ENCODE measurements at regions not wholly inside any gene's neighbourhood (a gene's known extent, or its start where the extent isn't known, plus 50 kb on each side); places are given as distances from the start of the nearest gene placed in this dataset.

GRCh38 chr10:52871191-52871843, 98.7 kb upstream of the MBL2 start:
- H2AFZ ChIP-seq (ENCODE audit: low read length), result no peak overlapping the region
- H3K27me3 ChIP-seq (ENCODE audit: insufficient read depth, low read length), result no peaks in the 10 kb centered on the region
- H3K4me2 ChIP-seq (ENCODE audit: insufficient read depth, low read length), result no peak overlapping the region
- no peak for TF ChIP-seq CTCF (IDR thresholded peaks at IDR 0.05; ENCODE audit: extremely low read depth, low read depth, low read length)
- H3K79me2 ChIP-seq (ENCODE audit: insufficient read depth, low read length), result no peaks in the 10 kb centered on the region
- no peaks in the 10 kb centered on the region for H4K20me1 ChIP-seq (ENCODE audit: insufficient read depth, low read length)
- no peaks in the 10 kb centered on the region for H3K36me3 ChIP-seq (ENCODE audit: insufficient read depth, low read length)
- H3K9me3 ChIP-seq (ENCODE audit: low read depth, low read length), result no peaks in the 10 kb centered on the region
- no peak for DNase-seq (ENCODE audit: insufficient read length, low spot score, missing footprints)
- H3K4me3 ChIP-seq (ENCODE audit: insufficient read depth, low read length), result no peak overlapping the region
- H3K4me1 ChIP-seq (ENCODE audit: insufficient read depth, low read length), result no peaks in the 10 kb centered on the region
- H3K27ac ChIP-seq (ENCODE audit: low read depth, low read length), result no peak overlapping the region

- no peaks in the 10 kb centered on the region for H4K20me1 ChIP-seq (ENCODE audit: insufficient read depth, low read length)
- H3K4me2 ChIP-seq (ENCODE audit: insufficient read depth, low read length), result no peak overlapping the region
- no peaks in the 10 kb centered on the region for H3K36me3 ChIP-seq (ENCODE audit: insufficient read depth, low read length)
- TF ChIP-seq CTCF (IDR thresholded peaks at IDR 0.05; ENCODE audit: extremely low read depth, low read depth, low read length), result no peak
- H3K9me3 ChIP-seq (ENCODE audit: low read depth, low read length), result no peaks in the 10 kb centered on the region
- no peaks in the 10 kb centered on the region for H3K27me3 ChIP-seq (ENCODE audit: insufficient read depth, low read length)
- no peaks in the 10 kb centered on the region for H3K79me2 ChIP-seq (ENCODE audit: insufficient read depth, low read length)
- H3K4me1 ChIP-seq (ENCODE audit: insufficient read depth, low read length), result no peaks in the 10 kb centered on the region
- no peak overlapping the region for H3K27ac ChIP-seq (ENCODE audit: low read depth, low read length)
- DNase-seq (ENCODE audit: insufficient read length, low spot score, missing footprints), result no peak
- no peak overlapping the region for H2AFZ ChIP-seq (ENCODE audit: low read length)
- no peak overlapping the region for H3K4me3 ChIP-seq (ENCODE audit: insufficient read depth, low read length)
Measured at GRCh38 chr10:52870562-52870961, 98.0 kb upstream of the MBL2 start.

DNA sequence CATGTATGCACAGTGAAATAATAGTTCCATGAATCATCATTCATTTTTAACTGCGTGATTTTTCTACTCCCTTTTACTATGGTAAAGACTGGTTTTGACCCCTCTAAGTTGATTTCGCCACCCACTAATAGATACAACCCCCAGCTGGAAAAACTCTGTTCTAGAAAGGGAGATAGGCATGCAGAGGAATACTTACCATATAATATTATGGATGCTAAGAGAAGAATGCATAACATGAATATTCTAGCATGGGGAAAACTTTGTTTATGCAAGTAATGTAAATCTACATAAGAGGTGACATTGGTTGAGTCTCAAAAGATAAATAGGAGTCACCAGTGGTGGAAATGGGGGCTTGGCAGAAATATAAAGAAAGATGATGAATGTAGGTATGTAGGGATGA, 97.3 kb upstream of the MBL2 start:
- no peak for DNase-seq (ENCODE audit: insufficient read length, low spot score, missing footprints)
- Histone ChIP-seq H3K9me3 (ENCODE audit: low read depth, low read length) (no peaks in the 10 kb centered on the region), H2AFZ (ENCODE audit: low read length) (no peak overlapping the region), H3K79me2 (ENCODE audit: insufficient read depth, low read length) (no peaks in the 10 kb centered on the region), H3K4me3 (ENCODE audit: insufficient read depth, low read length) (no peak overlapping the region), H3K27ac (ENCODE audit: low read depth, low read length) (no peak overlapping the region), H3K4me2 (ENCODE audit: insufficient read depth, low read length) (no peak overlapping the region), H3K36me3 (ENCODE audit: insufficient read depth, low read length) (no peaks in the 10 kb centered on the region), H4K20me1 (ENCODE audit: insufficient read depth, low read length) (no peaks in the 10 kb centered on the region), H3K27me3 (ENCODE audit: insufficient read depth, low read length) (no peaks in the 10 kb centered on the region), H3K4me1 (ENCODE audit: insufficient read depth, low read length) (no peaks in the 10 kb centered on the region)
- no peak for TF ChIP-seq CTCF (IDR thresholded peaks at IDR 0.05; ENCODE audit: extremely low read depth, low read depth, low read length)

- no peak overlapping the region for H2AFZ ChIP-seq (ENCODE audit: low read length)
- no peak overlapping the region for H3K4me2 ChIP-seq (ENCODE audit: insufficient read depth, low read length)
- no peak for DNase-seq (ENCODE audit: insufficient read length, low spot score, missing footprints)
- no peak overlapping the region for H3K27ac ChIP-seq (ENCODE audit: low read depth, low read length)
- no peak for TF ChIP-seq CTCF (IDR thresholded peaks at IDR 0.05; ENCODE audit: extremely low read depth, low read depth, low read length)
- H3K27me3 ChIP-seq (ENCODE audit: insufficient read depth, low read length), result no peaks in the 10 kb centered on the region
- H4K20me1 ChIP-seq (ENCODE audit: insufficient read depth, low read length), result no peaks in the 10 kb centered on the region
- no peaks in the 10 kb centered on the region for H3K9me3 ChIP-seq (ENCODE audit: low read depth, low read length)
- H3K4me3 ChIP-seq (ENCODE audit: insufficient read depth, low read length), result no peak overlapping the region
- H3K36me3 ChIP-seq (ENCODE audit: insufficient read depth, low read length), result no peaks in the 10 kb centered on the region
- H3K79me2 ChIP-seq (ENCODE audit: insufficient read depth, low read length), result no peaks in the 10 kb centered on the region
- H3K4me1 ChIP-seq (ENCODE audit: insufficient read depth, low read length), result no peaks in the 10 kb centered on the region
Measured at GRCh38 chr10:52865213-52865612, 92.6 kb upstream of the MBL2 start.

All from osteoblast (primary cell).